ENCODE measurements at regions not wholly inside any gene's neighbourhood (a gene's known extent, or its start where the extent isn't known, plus 50 kb on each side); places are given as distances from the start of the nearest gene placed in this dataset.

- TF ChIP-seq POLR2A (IDR thresholded peaks at IDR 0.05) (no peak), CTCF (IDR thresholded peaks at IDR 0.05 in 8 of 11, conservative IDR thresholded peaks at IDR 0.05 in 3 of 11) (no peak), POLR2AphosphoS5 (IDR thresholded peaks at IDR 0.05) (no peak)
These were observed 700.3 kb upstream of the SEMA3D start for GRCh38 chr7:85887133-85887532.

Data from spleen (tissue), 7 donors.